Putamen (tissue), 1 donor: ENCODE measurements at regions not wholly inside any gene's neighbourhood (a gene's known extent, or its start where the extent isn't known, plus 50 kb on each side); places are given as distances from the start of the nearest gene placed in this dataset.

Experiments
- DNase-seq: peaks from one replicate; pipeline ENCODE4 v3.0.0-alpha.2; 2016; ENCODE audit warnings: low spot score

GRCh38 chr18:71729611-71730010, 814.5 kb downstream of the CBLN2 start:
- no peak for DNase-seq

- no peak for DNase-seq
These were observed 816.2 kb downstream of the CBLN2 start for GRCh38 chr18:71727909-71728308.

GRCh38 chr18:71725256-71725655, 818.9 kb downstream of the CBLN2 start:
- DNase-seq, result no peak

DNA sequence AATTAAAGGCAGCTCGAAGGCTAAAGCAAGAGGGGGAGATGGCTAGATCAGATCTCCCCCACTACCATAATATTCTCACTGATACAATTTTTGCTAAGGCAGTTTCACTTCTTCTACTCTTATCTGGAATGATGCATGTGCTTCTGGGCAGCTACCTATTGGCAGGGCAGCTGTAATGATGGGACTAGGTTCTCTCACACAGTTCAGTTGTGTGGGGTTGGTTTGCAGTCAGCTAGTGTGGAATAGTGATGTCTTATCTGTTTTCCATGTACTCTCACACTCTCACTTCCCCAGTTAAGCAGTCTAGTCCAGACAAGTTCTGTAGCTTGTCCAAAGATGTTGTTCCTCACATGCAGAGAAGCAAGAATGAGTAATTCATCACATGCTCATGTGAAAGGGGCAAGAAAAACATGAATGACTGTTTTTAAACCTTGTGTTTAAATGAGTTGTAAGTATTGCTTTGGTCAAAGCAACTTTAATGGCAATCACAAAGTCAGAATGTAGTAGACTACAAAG, 836.1 kb downstream of the CBLN2 start:
- DNase-seq, result no peak

DNA sequence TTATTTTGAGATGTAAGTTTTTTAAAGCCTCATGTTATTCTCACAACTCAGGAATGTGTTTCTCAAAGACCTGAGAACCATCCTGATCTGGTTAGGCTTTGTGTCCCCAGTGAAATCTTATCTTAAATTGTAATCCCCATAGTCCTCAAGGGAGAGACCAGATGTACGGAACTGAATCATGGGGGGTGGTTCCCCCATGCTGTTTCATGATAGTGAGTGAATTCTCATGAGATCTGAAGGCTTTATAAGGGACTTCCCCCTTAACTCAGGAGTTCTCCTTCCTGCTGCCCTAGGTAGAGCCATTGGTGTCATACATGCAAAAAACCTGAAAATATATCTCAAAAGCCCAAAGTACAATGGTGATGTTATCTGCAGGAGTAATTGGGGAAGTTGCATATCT, 836.7 kb downstream of the CBLN2 start:
- no peak for DNase-seq

DNA sequence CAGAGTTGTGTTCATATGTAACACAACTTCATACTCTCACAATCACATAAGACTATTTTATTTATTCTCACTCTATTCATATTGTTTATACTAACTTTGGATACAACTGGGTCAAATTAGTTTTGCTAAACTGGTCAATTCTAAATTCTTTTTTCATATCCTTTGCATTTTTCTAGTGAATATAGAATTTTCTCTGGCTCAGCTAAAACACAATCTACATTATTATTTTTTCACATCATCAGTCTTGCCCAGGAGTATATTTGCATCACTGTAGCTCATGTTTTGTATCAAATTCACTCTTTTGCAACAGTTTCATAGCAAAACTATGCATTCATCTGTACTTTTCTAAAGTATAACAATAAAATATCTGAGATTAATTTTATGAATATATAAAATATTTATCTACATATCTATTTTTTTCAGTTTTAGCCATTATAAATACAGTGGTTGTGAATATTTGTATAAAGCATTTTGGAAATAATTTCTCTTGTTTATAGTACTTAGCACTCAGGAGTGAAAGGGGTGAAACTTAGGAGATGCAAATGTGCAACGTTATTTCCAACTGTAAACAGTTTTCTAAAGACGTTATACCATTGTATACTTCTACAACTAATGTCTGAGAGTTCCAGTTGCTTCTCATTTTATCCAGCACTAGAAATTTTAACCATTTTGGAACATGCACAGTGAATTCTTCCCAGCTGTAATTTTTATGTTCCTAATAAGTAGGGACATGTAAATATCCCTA, 854.6 kb downstream of the CBLN2 start:
- no peak for DNase-seq

DNA sequence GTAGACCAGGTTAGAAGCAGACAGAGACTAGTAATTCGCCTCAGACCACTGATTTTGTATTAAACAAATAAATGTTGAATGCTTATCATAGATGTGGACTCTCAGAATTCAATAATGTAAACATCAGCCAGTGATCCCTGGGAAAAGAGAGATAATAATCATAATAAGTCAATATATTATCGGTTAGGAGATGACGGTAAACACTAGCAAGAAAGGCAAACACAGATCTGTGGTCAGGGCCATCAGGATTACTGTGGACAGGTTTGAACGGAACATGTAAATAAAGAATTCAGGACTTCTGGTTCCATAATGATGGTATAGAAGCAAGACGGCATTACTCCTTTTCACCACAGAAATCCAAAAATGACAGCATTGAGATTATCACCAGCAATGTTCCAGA, 861.6 kb downstream of the CBLN2 start:
- DNase-seq, result no peak

- no peak for DNase-seq
These were observed 866.0 kb downstream of the CBLN2 start for GRCh38 chr18:71678144-71678543.

GRCh38 chr18:71673954-71674353, 870.2 kb downstream of the CBLN2 start:
- DNase-seq, result no peak

- DNase-seq, result no peak
These were observed 870.6 kb downstream of the CBLN2 start for GRCh38 chr18:71673498-71673897.

GRCh38 chr18:71666481-71666880, 877.7 kb downstream of the CBLN2 start:
- no peak for DNase-seq

DNA sequence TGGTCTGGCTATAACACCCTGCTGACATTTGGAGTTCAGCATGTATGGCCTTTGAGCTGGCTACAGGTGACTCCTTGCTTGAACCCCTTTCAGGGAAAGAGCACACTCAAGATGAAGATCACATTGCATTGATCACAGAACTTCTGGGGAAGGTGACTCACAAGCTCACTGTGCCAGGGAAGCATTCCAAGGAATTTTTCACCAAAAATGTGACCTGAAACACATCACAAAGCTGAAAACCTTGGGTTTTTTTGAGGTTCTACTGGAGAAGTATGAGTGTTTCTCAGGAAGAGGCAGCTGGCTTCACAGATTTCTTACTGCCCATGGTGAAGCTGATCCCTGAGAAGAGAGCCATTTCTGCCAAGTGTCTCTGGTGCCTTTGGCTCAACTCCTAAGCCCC, 879.0 kb downstream of the CBLN2 start:
- no peak for DNase-seq

DNA sequence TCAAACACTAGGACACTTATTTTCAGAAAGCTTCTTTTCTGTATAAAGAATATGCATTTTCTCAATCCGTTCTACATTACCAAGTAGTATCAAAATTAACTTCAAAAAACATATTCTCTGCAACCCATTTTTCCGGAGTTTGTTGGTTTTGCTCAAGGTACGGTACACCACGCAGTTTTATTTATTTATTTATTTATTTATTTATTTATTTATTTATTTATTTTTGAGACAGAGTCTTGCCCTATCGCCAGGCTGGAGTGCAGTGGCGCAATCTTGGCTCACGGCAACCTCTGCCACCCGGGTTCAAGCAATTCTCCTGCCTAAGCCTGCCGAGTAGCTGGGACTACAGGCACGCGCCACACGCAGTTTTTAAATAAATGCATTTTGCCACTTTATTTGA, 900.3 kb downstream of the CBLN2 start:
- DNase-seq, result no peak

DNA sequence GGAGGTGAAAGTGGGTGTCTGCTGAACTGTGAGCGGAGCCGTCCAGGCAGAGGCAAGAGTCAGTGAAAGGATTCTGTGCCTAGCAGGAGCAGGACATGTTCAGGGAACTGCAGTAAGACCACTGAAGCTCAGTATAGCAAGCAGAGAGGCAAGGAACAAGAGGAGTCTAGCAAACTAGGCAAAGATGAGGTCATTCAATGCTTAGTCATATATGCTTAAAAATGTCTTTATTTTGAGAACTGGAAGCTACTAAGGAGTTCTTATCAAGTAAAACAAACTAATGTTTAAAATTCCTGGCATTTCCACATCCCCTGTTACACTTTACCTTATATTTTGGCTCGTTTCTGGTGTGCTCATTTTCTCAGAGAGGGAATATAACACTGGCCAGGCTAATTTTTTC, 913.4 kb downstream of the CBLN2 start:
- DNase-seq, result no peak

DNA sequence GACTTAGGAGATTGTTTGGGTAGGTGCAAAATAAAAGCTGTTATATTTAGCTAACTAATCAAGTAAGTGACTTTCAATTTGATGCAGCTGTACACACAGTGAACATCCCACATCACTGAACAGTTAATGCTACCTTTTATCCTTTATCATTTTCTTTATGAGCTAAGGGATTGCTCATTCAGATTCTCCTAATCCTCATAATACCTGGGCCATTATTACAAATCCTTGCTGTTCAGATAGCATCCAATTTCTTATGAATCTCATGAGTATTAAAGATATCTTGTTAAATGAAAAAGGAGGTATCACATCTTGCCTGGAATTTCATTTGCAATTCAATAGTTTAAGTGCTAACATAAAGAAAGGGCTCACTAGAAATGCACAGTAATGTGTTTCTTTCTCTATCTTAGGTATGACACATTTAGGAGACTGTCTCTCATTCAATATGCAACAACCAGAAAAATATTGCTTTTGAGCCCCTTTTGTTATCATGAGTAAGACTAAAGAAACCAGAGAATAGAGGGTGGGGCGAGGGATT, 918.5 kb downstream of the CBLN2 start:
- no peak for DNase-seq

GRCh38 chr18:71598374-71598773, 945.8 kb downstream of the CBLN2 start:
- no peak for DNase-seq

DNA sequence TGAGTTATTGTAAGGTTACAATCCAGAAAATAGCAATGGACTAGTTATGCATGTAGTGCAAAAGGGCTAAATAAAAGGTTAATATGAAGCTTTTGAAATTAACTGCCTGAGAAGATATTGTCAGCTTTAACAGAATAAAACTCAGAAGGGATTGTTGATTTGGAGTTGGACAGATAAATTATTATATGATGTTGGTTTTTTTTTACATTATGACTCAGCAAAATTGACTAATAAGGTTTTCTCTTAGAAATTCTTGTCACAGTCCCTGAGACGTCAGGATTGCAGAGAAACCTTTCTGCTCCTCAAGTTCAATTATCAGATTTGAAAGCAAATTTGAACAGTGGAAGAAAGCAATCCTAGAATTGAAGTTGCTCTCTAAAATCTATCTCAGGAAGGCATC, 946.9 kb downstream of the CBLN2 start:
- DNase-seq, result no peak

GRCh38 chr18:71583252-71583651, 960.9 kb downstream of the CBLN2 start:
- DNase-seq, result no peak

GRCh38 chr18:71554686-71555085, 989.5 kb downstream of the CBLN2 start:
- DNase-seq, result no peak

GRCh38 chr18:71541643-71542042, 1002.5 kb downstream of the CBLN2 start:
- no peak for DNase-seq

DNA sequence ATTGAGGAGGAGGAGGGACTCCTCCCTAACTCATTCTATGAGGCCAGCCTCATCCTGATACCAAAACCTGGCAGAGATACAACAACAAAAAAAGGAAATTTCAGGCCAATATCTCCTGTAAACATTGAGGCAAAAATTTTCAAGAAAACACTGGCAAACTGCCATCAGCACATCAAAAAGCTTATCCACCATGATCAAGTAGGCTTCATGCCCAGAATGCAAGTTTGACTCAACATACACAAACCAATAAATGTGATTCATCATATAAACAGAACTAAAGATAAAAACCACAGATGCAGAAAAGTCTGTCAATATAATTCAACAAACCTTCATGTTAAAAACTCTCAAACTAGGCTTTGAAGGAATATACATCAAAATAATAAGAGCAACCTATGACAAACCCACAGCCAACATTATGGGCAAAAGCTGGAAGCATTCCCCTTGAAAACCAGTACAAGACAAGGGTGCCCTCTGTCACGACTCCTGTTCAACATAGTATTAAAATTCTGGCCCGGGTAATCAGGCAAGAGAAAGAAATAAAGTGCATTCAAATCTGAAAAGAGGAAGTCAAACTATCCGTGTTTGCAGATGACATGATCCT, 1014.3 kb downstream of the CBLN2 start:
- DNase-seq, result no peak

- no peak for DNase-seq
These were observed 1020.4 kb downstream of the CBLN2 start for GRCh38 chr18:71523483-71524435.
